ENCODE measurements at regions not wholly inside any gene's neighbourhood (a gene's known extent, or its start where the extent isn't known, plus 50 kb on each side); places are given as distances from the start of the nearest gene placed in this dataset.

DNA sequence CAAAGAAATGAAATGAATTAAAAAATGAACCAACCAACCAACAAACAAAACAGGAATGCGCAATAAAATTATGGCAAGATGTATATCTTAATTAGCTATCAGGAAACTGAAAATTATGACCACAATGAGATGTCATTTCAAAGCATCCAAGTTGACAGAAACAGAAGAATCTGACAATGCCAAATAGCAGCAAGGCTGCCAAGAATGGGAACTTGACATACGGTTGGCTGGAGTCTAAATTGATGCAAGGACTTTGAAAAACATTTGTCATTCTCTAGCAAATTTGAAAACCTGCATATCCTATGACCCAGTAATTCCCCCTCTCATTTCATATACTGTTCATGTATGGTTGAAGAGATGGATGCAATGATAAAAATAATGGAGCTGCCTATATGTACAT is 1262.6 kb downstream of the TBC1D22A start:
- Histone ChIP-seq H3K27ac (no peak overlapping the region), H3K4me1 (no peaks in the 10 kb centered on the region), H3K36me3 (no peaks in the 10 kb centered on the region), H3K9me3 (peaks cover 0 to 8% (median 7%) of the 10 kb centered on the region in 3 donors), H3K27me3 (no peaks in the 10 kb centered on the region), H3K4me3 (no peak overlapping the region)
- WGBS, 2 donors, result 75 to 83% methylated on average over 2 of the region's 2 CpGs
- intact Hi-C loops (cut with DNase I), result no loop called here
- DNase-seq, result no peak
- TF ChIP-seq, protein P1, sequence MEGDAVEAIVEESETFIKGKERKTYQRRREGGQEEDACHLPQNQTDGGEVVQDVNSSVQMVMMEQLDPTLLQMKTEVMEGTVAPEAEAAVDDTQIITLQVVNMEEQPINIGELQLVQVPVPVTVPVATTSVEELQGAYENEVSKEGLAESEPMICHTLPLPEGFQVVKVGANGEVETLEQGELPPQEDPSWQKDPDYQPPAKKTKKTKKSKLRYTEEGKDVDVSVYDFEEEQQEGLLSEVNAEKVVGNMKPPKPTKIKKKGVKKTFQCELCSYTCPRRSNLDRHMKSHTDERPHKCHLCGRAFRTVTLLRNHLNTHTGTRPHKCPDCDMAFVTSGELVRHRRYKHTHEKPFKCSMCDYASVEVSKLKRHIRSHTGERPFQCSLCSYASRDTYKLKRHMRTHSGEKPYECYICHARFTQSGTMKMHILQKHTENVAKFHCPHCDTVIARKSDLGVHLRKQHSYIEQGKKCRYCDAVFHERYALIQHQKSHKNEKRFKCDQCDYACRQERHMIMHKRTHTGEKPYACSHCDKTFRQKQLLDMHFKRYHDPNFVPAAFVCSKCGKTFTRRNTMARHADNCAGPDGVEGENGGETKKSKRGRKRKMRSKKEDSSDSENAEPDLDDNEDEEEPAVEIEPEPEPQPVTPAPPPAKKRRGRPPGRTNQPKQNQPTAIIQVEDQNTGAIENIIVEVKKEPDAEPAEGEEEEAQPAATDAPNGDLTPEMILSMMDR (IDR thresholded peaks at IDR 0.05), result no peak
- TF ChIP-seq POLR2A (IDR thresholded peaks at IDR 0.05), result no peak

DNA sequence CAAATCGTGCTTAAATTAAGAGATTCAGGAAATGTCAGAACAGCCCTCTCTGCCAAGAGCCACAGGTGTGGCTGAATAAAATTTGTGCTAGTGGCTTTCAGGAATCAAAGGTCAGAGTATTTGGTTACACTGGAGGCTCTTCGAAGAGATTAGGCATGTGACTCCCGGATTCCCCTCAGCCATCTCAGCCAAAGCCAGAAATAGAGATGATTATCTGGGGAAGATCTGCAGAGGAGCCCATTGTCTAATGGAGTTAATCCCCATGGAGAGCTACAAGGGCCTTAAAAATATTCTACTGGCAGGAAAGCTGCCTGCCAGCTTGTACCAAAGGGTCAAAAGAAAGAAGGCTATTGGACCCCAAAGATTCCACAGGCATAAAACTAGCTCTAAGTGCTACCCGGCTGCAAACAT is 1259.5 kb downstream of the TBC1D22A start:
- DNase-seq, result no peak
- intact Hi-C loops (cut with DNase I), result no loop called here
- Histone ChIP-seq H3K4me1 (no peaks in the 10 kb centered on the region), H3K27ac (no peak overlapping the region), H3K36me3 (no peaks in the 10 kb centered on the region), H3K27me3 (peaks cover 0 to 28% (median 0%) of the 10 kb centered on the region in 4 donors), H3K4me3 (no peak overlapping the region), H3K9me3 (peaks cover 0 to 23% (median 16%) of the 10 kb centered on the region in 3 donors)
- TF ChIP-seq, protein P1 (IDR thresholded peaks at IDR 0.05), result no peak
- no peak for TF ChIP-seq POLR2A (IDR thresholded peaks at IDR 0.05)
- WGBS, 2 donors, result 75 to 77% methylated on average over 4 of the region's 4 CpGs

DNA sequence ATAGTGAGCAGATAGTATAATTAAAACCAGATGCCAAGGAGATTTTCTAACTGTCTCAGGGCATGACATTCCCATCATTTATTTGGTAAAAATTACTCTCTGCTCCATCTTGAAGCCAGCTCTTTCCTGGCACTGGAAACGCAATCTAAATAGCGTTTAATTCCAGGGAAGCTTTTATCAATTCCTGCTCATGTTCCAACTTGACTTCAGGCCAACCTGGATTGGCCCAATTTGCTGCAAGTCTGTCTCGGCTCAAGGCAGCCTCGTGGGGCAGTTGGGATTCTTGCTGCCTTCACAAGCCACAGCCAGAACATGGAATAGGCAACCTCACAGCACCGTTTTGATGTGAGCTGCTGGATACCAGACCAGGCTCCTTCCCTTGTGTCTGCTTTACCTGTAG is 1255.9 kb downstream of the TBC1D22A start:
- Histone ChIP-seq H3K27ac (no peak overlapping the region), H3K4me1 (no peaks in the 10 kb centered on the region), H3K9me3 (peaks cover 0 to 23% (median 16%) of the 10 kb centered on the region in 3 donors), H3K27me3 (peaks cover 0 to 41% (median 0%) of the 10 kb centered on the region in 4 donors), H3K4me3 (no peak overlapping the region), H3K36me3 (no peaks in the 10 kb centered on the region)
- DNase-seq, result no peak
- TF ChIP-seq POLR2A (IDR thresholded peaks at IDR 0.05), result no peak
- intact Hi-C loops (cut with DNase I), result no loop called here
- 32 to 43% methylated on average over 4 to 5 of the region's 5 CpGs for whole genome bisulfite sequencing, 2 donors

DNA sequence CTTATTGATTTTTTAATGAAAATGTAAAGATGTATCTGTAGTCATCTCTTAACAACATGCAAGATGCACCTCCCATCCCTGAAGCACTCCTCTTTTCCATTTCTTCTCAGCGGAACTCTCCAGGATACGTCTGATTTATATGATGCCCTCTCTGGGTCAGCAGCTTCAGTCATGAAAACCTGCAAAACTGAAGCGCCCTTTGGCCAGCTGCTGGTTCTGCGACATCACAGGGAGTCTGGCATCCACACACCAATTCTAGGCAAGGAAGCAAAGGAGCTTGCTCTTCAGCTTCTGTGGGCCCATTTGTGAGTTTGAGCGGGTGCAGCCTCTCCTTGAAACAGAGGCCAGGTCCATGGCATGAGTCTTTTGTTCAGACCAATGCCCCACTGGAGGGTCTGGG is 1253.3 kb downstream of the TBC1D22A start:
- no peaks in the 10 kb centered on the region for H3K36me3 ChIP-seq
- H3K4me1 ChIP-seq, result no peaks in the 10 kb centered on the region
- intact Hi-C loops (cut with DNase I), result no loop called here
- H3K9me3 ChIP-seq, result peaks cover 0 to 21% (median 15%) of the 10 kb centered on the region in 3 donors
- no peak overlapping the region for H3K4me3 ChIP-seq
- H3K27me3 ChIP-seq, result peaks cover 0 to 41% (median 0%) of the 10 kb centered on the region in 4 donors
- 78 to 85% methylated on average over 4 to 5 of the region's 5 CpGs for WGBS, 2 donors
- DNase-seq, result no peak
- H3K27ac ChIP-seq, result no peak overlapping the region
- TF ChIP-seq POLR2A (IDR thresholded peaks at IDR 0.05), result no peak
- TF ChIP-seq, protein P1 (IDR thresholded peaks at IDR 0.05), result no peak

DNA sequence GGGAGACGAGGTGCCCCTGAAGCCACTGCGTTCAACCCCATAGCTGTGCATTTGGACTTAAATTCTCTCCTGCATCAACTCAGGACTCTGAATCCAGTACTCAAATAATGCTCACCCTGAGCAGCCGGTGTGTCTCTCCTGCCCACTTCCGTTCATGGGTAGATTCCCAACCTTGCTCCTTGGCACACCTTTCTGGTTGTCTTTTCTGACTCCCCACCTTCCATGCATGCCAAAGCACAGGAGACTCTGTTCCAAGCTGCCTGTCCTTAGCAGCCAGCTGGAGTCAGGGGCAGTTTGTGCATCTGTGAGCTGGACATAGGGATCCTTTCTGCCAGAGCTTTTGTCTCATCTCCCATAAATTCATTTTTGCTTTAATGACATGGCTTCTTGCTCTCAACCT is 1242.5 kb downstream of the TBC1D22A start:
- DNase-seq, result no peak
- no peaks in the 10 kb centered on the region for H3K9me3 ChIP-seq
- no peaks in the 10 kb centered on the region for H3K4me1 ChIP-seq
- peaks cover 0 to 10% (median 0%) of the 10 kb centered on the region in 4 donors for H3K27me3 ChIP-seq
- 82 to 100% methylated on average over 3 to 4 of the region's 4 CpGs for WGBS, 2 donors
- no peak overlapping the region for H3K4me3 ChIP-seq
- no peaks in the 10 kb centered on the region for H3K36me3 ChIP-seq
- TF ChIP-seq, protein P1 (IDR thresholded peaks at IDR 0.05), result no peak
- no peak for TF ChIP-seq POLR2A (IDR thresholded peaks at IDR 0.05)
- intact Hi-C loops (cut with DNase I), result no loop called here
- H3K27ac ChIP-seq, result no peak overlapping the region

DNA sequence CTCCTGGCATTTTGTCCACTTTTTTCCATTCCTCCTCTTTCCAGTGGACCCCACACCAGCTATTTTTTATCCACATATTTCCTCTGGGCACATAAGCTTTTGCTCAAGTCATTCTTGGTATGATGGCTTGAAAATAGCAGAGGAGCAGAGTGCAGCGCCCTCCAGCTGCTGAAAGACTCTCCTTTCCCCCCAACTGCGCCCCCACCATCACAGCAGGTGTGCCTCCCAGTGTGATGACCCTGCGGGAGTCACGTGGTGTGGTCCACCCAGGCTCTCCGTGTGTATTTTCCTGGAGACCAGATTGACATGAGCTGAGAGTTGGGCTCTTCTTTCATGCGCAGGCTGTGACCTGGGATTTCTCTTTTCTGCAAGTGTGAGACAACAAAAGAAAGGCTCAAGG is 1241.6 kb downstream of the TBC1D22A start:
- no peaks in the 10 kb centered on the region for H3K9me3 ChIP-seq
- WGBS, 2 donors, result 51 to 71% methylated on average over 4 to 6 of the region's 6 CpGs
- no peaks in the 10 kb centered on the region for H3K4me1 ChIP-seq
- H3K4me3 ChIP-seq, result no peak overlapping the region
- DNase-seq, result no peak
- H3K27ac ChIP-seq, result no peak overlapping the region
- intact Hi-C loops (cut with DNase I), result no loop called here
- peaks cover 0 to 12% (median 0%) of the 10 kb centered on the region in 4 donors for H3K27me3 ChIP-seq
- TF ChIP-seq POLR2A (IDR thresholded peaks at IDR 0.05), result no peak
- TF ChIP-seq, protein P1 (IDR thresholded peaks at IDR 0.05), result no peak
- H3K36me3 ChIP-seq, result no peaks in the 10 kb centered on the region

Data from esophagus squamous epithelium (tissue), 5 donors.